MM.1S (cell line): ENCODE measurements at regions not wholly inside any gene's neighbourhood (a gene's known extent, or its start where the extent isn't known, plus 50 kb on each side); places are given as distances from the start of the nearest gene placed in this dataset.

Experiments
- DNase-seq: peaks from one replicate; pipeline ENCODE4 v3.0.0-alpha.2; 2015
- H2AFZ ChIP-seq: fragments of 300-600 bp; sonication (generic); 2 replicates; pipeline ENCODE4 v1.6.0; 2016; ENCODE audit warnings: antibody characterized with exemption, low read length
- H3F3A ChIP-seq: fragments of 300-600 bp; sonication (generic); 2 replicates; pipeline ENCODE4 v1.6.1; 2016; ENCODE audit warnings: mild to moderate bottlenecking, antibody characterized with exemption, low read length, moderate library complexity, mixed read lengths; ENCODE audit not compliant: insufficient read depth
- H3K27ac ChIP-seq: fragments of 300-600 bp; sonication (generic); 2 replicates; pipeline ENCODE4 v1.5.1; 2016; ENCODE audit warnings: mild to moderate bottlenecking, low read length
- H3K27me3 ChIP-seq: fragments of 300-600 bp; sonication (generic); replicated peaks from 2 replicates; pipeline ENCODE4 v1.6.0; 2016; ENCODE audit warnings: low read length; ENCODE audit not compliant: insufficient read depth
- H3K36me3 ChIP-seq: fragments of 300-600 bp; sonication (generic); replicated peaks from 2 replicates; pipeline ENCODE4 v1.6.1; 2016; ENCODE audit warnings: mild to moderate bottlenecking, low read length, mixed read lengths; ENCODE audit not compliant: insufficient read depth
- H3K4me1 ChIP-seq: fragments of 300-600 bp; sonication (generic); 2 replicates; pipeline ENCODE4 v1.6.1; 2016; ENCODE audit warnings: low read length, mixed read lengths
- H3K4me2 ChIP-seq: fragments of 300-600 bp; sonication (generic); 2 replicates; pipeline ENCODE4 v1.6.0; 2016; ENCODE audit warnings: low read depth, low read length
- H3K4me3 ChIP-seq: fragments of 300-600 bp; sonication (generic); 2 replicates; pipeline ENCODE4 v1.5.1; 2016; ENCODE audit warnings: low read length, mixed read lengths
- H3K79me2 ChIP-seq: fragments of 300-600 bp; sonication (generic); 2 replicates; pipeline ENCODE4 v1.6.1; 2016; ENCODE audit warnings: mixed run types, low read length, mixed read lengths
- H3K9ac ChIP-seq: fragments of 300-600 bp; sonication (generic); 2 replicates; pipeline ENCODE4 v1.6.1; 2016; ENCODE audit warnings: low read length, mixed read lengths
- H3K9me2 ChIP-seq: fragments of 300-600 bp; sonication (generic); replicated peaks from 2 replicates; pipeline ENCODE4 v1.6.1; 2016; ENCODE audit warnings: mild to moderate bottlenecking, low read length, mixed read lengths; ENCODE audit not compliant: insufficient read depth
- H3K9me3 ChIP-seq: fragments of 300-600 bp; sonication (generic); replicated peaks from 2 replicates; pipeline ENCODE4 v1.6.1; 2016; ENCODE audit warnings: mild to moderate bottlenecking, low read length, mixed read lengths; ENCODE audit not compliant: insufficient read depth
- H4K20me1 ChIP-seq: fragments of 300-600 bp; sonication (generic); 2 replicates; pipeline ENCODE4 v1.6.1; 2016; ENCODE audit warnings: mild to moderate bottlenecking, low read length, moderate library complexity, mixed read lengths; ENCODE audit not compliant: insufficient read depth
- CTCF ChIP-seq: fragments of 300-600 bp; sonication (generic); IDR thresholded peaks from 2 replicates; pipeline ENCODE4 v1.5.1; 2016; ENCODE audit warnings: antibody characterized with exemption, low read length, mixed read lengths
- EZH2 ChIP-seq: fragments of 300-600 bp; sonication (generic); optimal IDR thresholded peaks from 2 replicates; pipeline ENCODE3; 2017; ENCODE audit warnings: low read depth, mild to moderate bottlenecking, antibody characterized with exemption, low read length, mixed read lengths
- EZH2phosphoT487 ChIP-seq: fragments of 300-600 bp; sonication (generic); IDR thresholded peaks from 2 replicates; pipeline ENCODE4 v1.6.1; 2018; ENCODE audit warnings: antibody characterized with exemption, low read length

GRCh38 chr2:47655563-47655880 is 84.7 kb upstream of the KCNK12 start:
- H3K27ac ChIP-seq = no peak overlapping the region
- no peak for TF ChIP-seq EZH2
- no peak for TF ChIP-seq EZH2phosphoT487
- H4K20me1 ChIP-seq = no peaks in the 10 kb centered on the region
- no peaks in the 10 kb centered on the region for H3K4me1 ChIP-seq
- H3K79me2 ChIP-seq = no peaks in the 10 kb centered on the region
- H3K9ac ChIP-seq = no peak overlapping the region
- H3F3A ChIP-seq = no peaks in the 10 kb centered on the region
- no peak overlapping the region for H3K4me3 ChIP-seq
- H3K36me3 ChIP-seq = no peaks in the 10 kb centered on the region
- no peaks in the 10 kb centered on the region for H3K9me2 ChIP-seq
- H3K9me3 ChIP-seq = no peaks in the 10 kb centered on the region
- no peak overlapping the region for H3K4me2 ChIP-seq
- no peak for DNase-seq
- no peak overlapping the region for H2AFZ ChIP-seq
- no peaks in the 10 kb centered on the region for H3K27me3 ChIP-seq

- H3K36me3 ChIP-seq = no peaks in the 10 kb centered on the region
- no peaks in the 10 kb centered on the region for H3K4me1 ChIP-seq
- H3K79me2 ChIP-seq = no peaks in the 10 kb centered on the region
- H3K4me2 ChIP-seq = no peak overlapping the region
- H4K20me1 ChIP-seq = no peaks in the 10 kb centered on the region
- H3K27me3 ChIP-seq = no peaks in the 10 kb centered on the region
- H3K9me3 ChIP-seq = no peaks in the 10 kb centered on the region
- H3F3A ChIP-seq = no peaks in the 10 kb centered on the region
- DNase-seq = no peak
- no peak overlapping the region for H2AFZ ChIP-seq
- H3K9ac ChIP-seq = no peak overlapping the region
- no peak overlapping the region for H3K4me3 ChIP-seq
- H3K27ac ChIP-seq = no peak overlapping the region
- TF ChIP-seq EZH2phosphoT487 (no peak), CTCF (no peak), EZH2 (no peak)
- H3K9me2 ChIP-seq = no peaks in the 10 kb centered on the region
These were observed 84.2 kb upstream of the KCNK12 start for GRCh38 chr2:47654790-47655562.

GRCh38 chr2:47653902-47654789 is 83.4 kb upstream of the KCNK12 start:
- Histone ChIP-seq H3K79me2 (no peaks in the 10 kb centered on the region), H3K4me2 (no peak overlapping the region), H3F3A (no peaks in the 10 kb centered on the region), H3K9me2 (no peaks in the 10 kb centered on the region), H3K4me1 (no peaks in the 10 kb centered on the region), H3K9me3 (no peaks in the 10 kb centered on the region), H3K27me3 (no peaks in the 10 kb centered on the region), H2AFZ (no peak overlapping the region), H3K9ac (no peak overlapping the region), H4K20me1 (no peaks in the 10 kb centered on the region), H3K36me3 (no peaks in the 10 kb centered on the region), H3K4me3 (no peak overlapping the region), H3K27ac (no peak overlapping the region)
- no peak for TF ChIP-seq CTCF
- TF ChIP-seq EZH2 = no peak
- no peak for TF ChIP-seq EZH2phosphoT487
- no peak for DNase-seq
